K562 (cell line): ENCODE measurements at regions not wholly inside any gene's neighbourhood (a gene's known extent, or its start where the extent isn't known, plus 50 kb on each side); places are given as distances from the start of the nearest gene placed in this dataset.

Experiments
- ARID3A ChIP-seq: IDR thresholded peaks from 2 replicates; pipeline ENCODE4 v1.6.1; 2012; ENCODE audit warnings: low read depth, low read length, improper control_type of control experiment, borderline replicate concordance
- ASH1L ChIP-seq: fragments of 450-650 bp; IDR thresholded peaks from 2 replicates; pipeline ENCODE4 v1.6.1; 2018; ENCODE audit warnings: borderline replicate concordance, mild to moderate bottlenecking, low read depth; ENCODE audit not compliant: partially characterized antibody
- GATAD2B ChIP-seq: fragments of 450-650 bp; IDR thresholded peaks from 2 replicates; pipeline ENCODE4 v1.6.1; 2017; ENCODE audit warnings: mild to moderate bottlenecking, borderline replicate concordance
- MAFK ChIP-seq: IDR thresholded peaks from 2 replicates; pipeline ENCODE4 v1.6.1; 2011; ENCODE audit warnings: low read length, improper control_type of control experiment
- TAL1 ChIP-seq: fragments of 450-650 bp; IDR thresholded peaks from 2 replicates; pipeline ENCODE4 v1.6.1; 2016; ENCODE audit warnings: mild to moderate bottlenecking
- TGIF2 ChIP-seq: sonication (generic); formaldehyde crosslinking; IDR thresholded peaks from 2 replicates; pipeline ENCODE4 v1.8.1; 2022; ENCODE audit warnings: mild to moderate bottlenecking, missing genetic modification reagents, moderate library complexity
- YY1 ChIP-seq, 3 experiments: IDR thresholded peaks; 2 replicates each; pipeline ENCODE4 v1.6.1; 2011; ENCODE audit warnings: low read length in 2 of 3, mild to moderate bottlenecking in 2 of 3, moderate library complexity in 2 of 3, borderline replicate concordance in 1 of 3, control low read depth in 1 of 3, low read depth in 1 of 3; ENCODE audit not compliant: insufficient read depth in 3 of 3, insufficient replicate concordance in 2 of 3, control insufficient read depth in 1 of 3, insufficient read length in 1 of 3; ENCODE audit errors: extremely low read depth in 1 of 3
- TF ChIP-seq, protein P1 (sequence below): fragments of 450-650 bp; IDR thresholded peaks from 2 replicates; pipeline ENCODE4 v1.6.1; 2016; ENCODE audit warnings: mild to moderate bottlenecking

GRCh38 chr5:9782826-9783560 lies 152.8 kb upstream of the TAS2R1 start (continued):
- TF ChIP-seq, protein P1, sequence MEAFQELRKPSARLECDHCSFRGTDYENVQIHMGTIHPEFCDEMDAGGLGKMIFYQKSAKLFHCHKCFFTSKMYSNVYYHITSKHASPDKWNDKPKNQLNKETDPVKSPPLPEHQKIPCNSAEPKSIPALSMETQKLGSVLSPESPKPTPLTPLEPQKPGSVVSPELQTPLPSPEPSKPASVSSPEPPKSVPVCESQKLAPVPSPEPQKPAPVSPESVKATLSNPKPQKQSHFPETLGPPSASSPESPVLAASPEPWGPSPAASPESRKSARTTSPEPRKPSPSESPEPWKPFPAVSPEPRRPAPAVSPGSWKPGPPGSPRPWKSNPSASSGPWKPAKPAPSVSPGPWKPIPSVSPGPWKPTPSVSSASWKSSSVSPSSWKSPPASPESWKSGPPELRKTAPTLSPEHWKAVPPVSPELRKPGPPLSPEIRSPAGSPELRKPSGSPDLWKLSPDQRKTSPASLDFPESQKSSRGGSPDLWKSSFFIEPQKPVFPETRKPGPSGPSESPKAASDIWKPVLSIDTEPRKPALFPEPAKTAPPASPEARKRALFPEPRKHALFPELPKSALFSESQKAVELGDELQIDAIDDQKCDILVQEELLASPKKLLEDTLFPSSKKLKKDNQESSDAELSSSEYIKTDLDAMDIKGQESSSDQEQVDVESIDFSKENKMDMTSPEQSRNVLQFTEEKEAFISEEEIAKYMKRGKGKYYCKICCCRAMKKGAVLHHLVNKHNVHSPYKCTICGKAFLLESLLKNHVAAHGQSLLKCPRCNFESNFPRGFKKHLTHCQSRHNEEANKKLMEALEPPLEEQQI, result no peak
- TF ChIP-seq TAL1, result no peak
- TF ChIP-seq YY1 (IDR thresholded peaks at IDR 0.05; ENCODE audit: borderline replicate concordance in 1 of 3, control insufficient read depth in 1 of 3, extremely low read depth in 1 of 3, insufficient read depth in 3 of 3, insufficient read length in 1 of 3, insufficient replicate concordance in 2 of 3, low read depth in 1 of 3, low read length in 2 of 3), result no peak
- no peak for TF ChIP-seq GATAD2B
- no peak for TF ChIP-seq TGIF2 (CRISPR knock-in tag)
- no peak for TF ChIP-seq MAFK
- TF ChIP-seq ASH1L, result no peak
- no peak for TF ChIP-seq ARID3A
